HepG2 (cell line): ENCODE measurements at regions not wholly inside any gene's neighbourhood (a gene's known extent, or its start where the extent isn't known, plus 50 kb on each side); places are given as distances from the start of the nearest gene placed in this dataset.

ENCODE experiments used
- CBX2 ChIP-seq, 2 experiments: fragments of 200-600 bp in 1 of 2; sonication (generic); formaldehyde crosslinking in 1 of 2; IDR thresholded peaks; 2 replicates each; pipeline versions ENCODE4 v1.7.0 to v1.8.1; 2018 to 2022; ENCODE audit warnings: low read depth in 2 of 2, low read length in 1 of 2, mild to moderate bottlenecking in 1 of 2, missing genetic modification reagents in 1 of 2
- GTF2F1 ChIP-seq: fragments of 150-350 bp; IDR thresholded peaks from 2 replicates; pipeline ENCODE4 v1.6.1; 2014; ENCODE audit warnings: low read length
- HNF4G ChIP-seq, 2 experiments: sonication (generic) in 1 of 2; formaldehyde crosslinking in 1 of 2; IDR thresholded peaks; 2 replicates each; pipeline versions ENCODE4 v1.4.0 to v1.6.1; 2011 to 2020; ENCODE audit warnings: borderline replicate concordance in 2 of 2, low read depth in 2 of 2, mild to moderate bottlenecking in 2 of 2, low read length in 1 of 2, missing genetic modification reagents in 1 of 2, moderate library complexity in 1 of 2
- POLR2A ChIP-seq, 2 experiments: IDR thresholded peaks; 2 replicates each; pipeline ENCODE4 v1.6.1; 2011; ENCODE audit warnings: low read depth in 2 of 2, low read length in 2 of 2, mild to moderate bottlenecking in 1 of 2, moderate library complexity in 1 of 2; ENCODE audit not compliant: insufficient read depth in 1 of 2
- TF ChIP-seq, protein P1 (sequence below): fragments of 450-650 bp; IDR thresholded peaks from 2 replicates; pipeline ENCODE4 v1.6.1; 2017; ENCODE audit warnings: mild to moderate bottlenecking
- TF ChIP-seq, protein P2 (sequence below): IDR thresholded peaks from 2 replicates; pipeline ENCODE4 v1.6.1; 2012; ENCODE audit warnings: low read depth, low read length, improper control_type of control experiment
- TF ChIP-seq, protein P3 (sequence below): IDR thresholded peaks from 2 replicates; pipeline ENCODE4 v1.6.1; 2016

DNA sequence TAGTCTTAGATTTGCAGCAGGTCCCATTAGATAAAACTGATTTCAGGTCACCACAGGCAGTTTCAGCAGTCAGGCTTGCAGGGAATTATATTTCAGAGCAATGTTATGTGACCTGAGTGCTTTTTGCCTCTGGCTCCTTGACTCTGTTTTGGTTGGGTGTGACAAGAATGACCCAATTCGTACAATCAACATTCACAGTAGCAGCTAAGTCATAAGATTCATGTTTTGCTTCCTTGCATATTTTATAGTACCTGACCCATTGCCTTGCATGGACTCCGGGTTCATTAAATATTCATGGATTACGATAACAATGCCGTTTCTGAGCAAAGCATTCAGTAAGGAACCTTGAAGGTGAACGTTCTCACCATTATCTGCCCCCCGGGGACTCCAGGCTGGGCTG, 152.0 kb upstream of the CST7 start:
- TF ChIP-seq HNF4G (IDR thresholded peaks at IDR 0.05; ENCODE audit: borderline replicate concordance, low read depth, low read length) (no peak), HNF4G (CRISPR knock-in tag; IDR thresholded peaks at IDR 0.05; ENCODE audit: borderline replicate concordance, low read depth) (no peak), GTF2F1 (no peak), POLR2A (IDR thresholded peaks at IDR 0.05; ENCODE audit: insufficient read depth in 1 of 2, low read depth in 2 of 2, low read length in 2 of 2) (no peak), CBX2 (IDR thresholded peaks at IDR 0.05; ENCODE audit: low read depth, low read length) (no peak), CBX2 (CRISPR knock-in tag; IDR thresholded peaks at IDR 0.05; ENCODE audit: low read depth) (no peak)
- TF ChIP-seq, protein P1, sequence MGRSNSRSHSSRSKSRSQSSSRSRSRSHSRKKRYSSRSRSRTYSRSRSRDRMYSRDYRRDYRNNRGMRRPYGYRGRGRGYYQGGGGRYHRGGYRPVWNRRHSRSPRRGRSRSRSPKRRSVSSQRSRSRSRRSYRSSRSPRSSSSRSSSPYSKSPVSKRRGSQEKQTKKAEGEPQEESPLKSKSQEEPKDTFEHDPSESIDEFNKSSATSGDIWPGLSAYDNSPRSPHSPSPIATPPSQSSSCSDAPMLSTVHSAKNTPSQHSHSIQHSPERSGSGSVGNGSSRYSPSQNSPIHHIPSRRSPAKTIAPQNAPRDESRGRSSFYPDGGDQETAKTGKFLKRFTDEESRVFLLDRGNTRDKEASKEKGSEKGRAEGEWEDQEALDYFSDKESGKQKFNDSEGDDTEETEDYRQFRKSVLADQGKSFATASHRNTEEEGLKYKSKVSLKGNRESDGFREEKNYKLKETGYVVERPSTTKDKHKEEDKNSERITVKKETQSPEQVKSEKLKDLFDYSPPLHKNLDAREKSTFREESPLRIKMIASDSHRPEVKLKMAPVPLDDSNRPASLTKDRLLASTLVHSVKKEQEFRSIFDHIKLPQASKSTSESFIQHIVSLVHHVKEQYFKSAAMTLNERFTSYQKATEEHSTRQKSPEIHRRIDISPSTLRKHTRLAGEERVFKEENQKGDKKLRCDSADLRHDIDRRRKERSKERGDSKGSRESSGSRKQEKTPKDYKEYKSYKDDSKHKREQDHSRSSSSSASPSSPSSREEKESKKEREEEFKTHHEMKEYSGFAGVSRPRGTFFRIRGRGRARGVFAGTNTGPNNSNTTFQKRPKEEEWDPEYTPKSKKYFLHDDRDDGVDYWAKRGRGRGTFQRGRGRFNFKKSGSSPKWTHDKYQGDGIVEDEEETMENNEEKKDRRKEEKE, result no peak
- TF ChIP-seq, protein P2, sequence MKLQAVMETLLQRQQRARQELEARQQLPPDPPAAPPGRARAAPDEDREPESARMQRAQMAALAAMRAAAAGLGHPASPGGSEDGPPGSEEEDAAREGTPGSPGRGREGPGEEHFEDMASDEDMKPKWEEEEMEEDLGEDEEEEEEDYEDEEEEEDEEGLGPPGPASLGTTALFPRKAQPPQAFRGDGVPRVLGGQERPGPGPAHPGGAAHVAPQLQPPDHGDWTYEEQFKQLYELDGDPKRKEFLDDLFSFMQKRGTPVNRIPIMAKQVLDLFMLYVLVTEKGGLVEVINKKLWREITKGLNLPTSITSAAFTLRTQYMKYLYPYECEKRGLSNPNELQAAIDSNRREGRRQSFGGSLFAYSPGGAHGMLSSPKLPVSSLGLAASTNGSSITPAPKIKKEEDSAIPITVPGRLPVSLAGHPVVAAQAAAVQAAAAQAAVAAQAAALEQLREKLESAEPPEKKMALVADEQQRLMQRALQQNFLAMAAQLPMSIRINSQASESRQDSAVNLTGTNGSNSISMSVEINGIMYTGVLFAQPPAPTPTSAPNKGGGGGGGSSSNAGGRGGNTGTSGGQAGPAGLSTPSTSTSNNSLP, result no peak
- TF ChIP-seq, protein P3, sequence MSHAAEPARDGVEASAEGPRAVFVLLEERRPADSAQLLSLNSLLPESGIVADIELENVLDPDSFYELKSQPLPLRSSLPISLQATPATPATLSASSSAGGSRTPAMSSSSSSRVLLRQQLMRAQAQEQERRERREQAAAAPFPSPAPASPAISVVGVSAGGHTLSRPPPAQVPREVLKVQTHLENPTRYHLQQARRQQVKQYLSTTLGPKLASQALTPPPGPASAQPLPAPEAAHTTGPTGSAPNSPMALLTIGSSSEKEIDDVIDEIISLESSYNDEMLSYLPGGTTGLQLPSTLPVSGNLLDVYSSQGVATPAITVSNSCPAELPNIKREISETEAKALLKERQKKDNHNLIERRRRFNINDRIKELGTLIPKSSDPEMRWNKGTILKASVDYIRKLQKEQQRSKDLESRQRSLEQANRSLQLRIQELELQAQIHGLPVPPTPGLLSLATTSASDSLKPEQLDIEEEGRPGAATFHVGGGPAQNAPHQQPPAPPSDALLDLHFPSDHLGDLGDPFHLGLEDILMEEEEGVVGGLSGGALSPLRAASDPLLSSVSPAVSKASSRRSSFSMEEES, result no peak
